Gastrocnemius medialis (tissue), 4 donors: ENCODE measurements at regions not wholly inside any gene's neighbourhood (a gene's known extent, or its start where the extent isn't known, plus 50 kb on each side); places are given as distances from the start of the nearest gene placed in this dataset.

ENCODE experiments used
- POLR2A ChIP-seq, 2 donors: fragments of 450-650 bp; IDR thresholded peaks; one replicate each; pipeline ENCODE4 v1.6.1; 2017; ENCODE audit warnings: antibody characterized with exemption in 2 of 2, mild to moderate bottlenecking in 2 of 2, moderate library complexity in 2 of 2
- TF ChIP-seq, protein P1 (sequence below), 5 experiments: fragments of 450-650 bp in 3 of 5; fragments of 200-600 bp in 2 of 5; sonication (generic) in 2 of 5; IDR thresholded peaks in 4 of 5; conservative IDR thresholded peaks in 1 of 5; 1 replicate in 4 of 5; 2 replicates in 1 of 5; pipeline ENCODE4 v1.5.1; 2016 to 2019; ENCODE audit warnings: antibody characterized with exemption in 5 of 5, mild to moderate bottlenecking in 3 of 5, moderate library complexity in 3 of 5

- TF ChIP-seq, protein P1, sequence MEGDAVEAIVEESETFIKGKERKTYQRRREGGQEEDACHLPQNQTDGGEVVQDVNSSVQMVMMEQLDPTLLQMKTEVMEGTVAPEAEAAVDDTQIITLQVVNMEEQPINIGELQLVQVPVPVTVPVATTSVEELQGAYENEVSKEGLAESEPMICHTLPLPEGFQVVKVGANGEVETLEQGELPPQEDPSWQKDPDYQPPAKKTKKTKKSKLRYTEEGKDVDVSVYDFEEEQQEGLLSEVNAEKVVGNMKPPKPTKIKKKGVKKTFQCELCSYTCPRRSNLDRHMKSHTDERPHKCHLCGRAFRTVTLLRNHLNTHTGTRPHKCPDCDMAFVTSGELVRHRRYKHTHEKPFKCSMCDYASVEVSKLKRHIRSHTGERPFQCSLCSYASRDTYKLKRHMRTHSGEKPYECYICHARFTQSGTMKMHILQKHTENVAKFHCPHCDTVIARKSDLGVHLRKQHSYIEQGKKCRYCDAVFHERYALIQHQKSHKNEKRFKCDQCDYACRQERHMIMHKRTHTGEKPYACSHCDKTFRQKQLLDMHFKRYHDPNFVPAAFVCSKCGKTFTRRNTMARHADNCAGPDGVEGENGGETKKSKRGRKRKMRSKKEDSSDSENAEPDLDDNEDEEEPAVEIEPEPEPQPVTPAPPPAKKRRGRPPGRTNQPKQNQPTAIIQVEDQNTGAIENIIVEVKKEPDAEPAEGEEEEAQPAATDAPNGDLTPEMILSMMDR (IDR thresholded peaks at IDR 0.05 in 4 of 5, conservative IDR thresholded peaks at IDR 0.05 in 1 of 5), result no peak
- TF ChIP-seq POLR2A (IDR thresholded peaks at IDR 0.05), result no peak
Observed at GRCh38 chr5:143716881-143717280, 95.1 kb upstream of the HMHB1 start.
